Mesodermal cell (in vitro differentiated cells): ENCODE measurements at regions not wholly inside any gene's neighbourhood (a gene's known extent, or its start where the extent isn't known, plus 50 kb on each side); places are given as distances from the start of the nearest gene placed in this dataset.

Source experiments
- H3K27ac ChIP-seq: 2 replicates; pipeline ENCODE4 v1.7.0; 2013; ENCODE audit warnings: mild to moderate bottlenecking, low read depth, low read length, moderate library complexity; ENCODE audit not compliant: severe bottlenecking
- H3K36me3 ChIP-seq: 2 replicates; pipeline ENCODE4 v1.7.1; 2013; ENCODE audit warnings: mild to moderate bottlenecking, low read length, moderate library complexity; ENCODE audit not compliant: control insufficient read depth, insufficient read depth
- H3K4me1 ChIP-seq: one replicate; pipeline ENCODE4 v1.7.1; 2013; ENCODE audit warnings: mild to moderate bottlenecking, low read length; ENCODE audit not compliant: insufficient read depth, control insufficient read depth, poor library complexity, severe bottlenecking
- H3K4me3 ChIP-seq: 2 replicates; pipeline ENCODE4 v1.7.0; 2013; ENCODE audit warnings: low read length, control low read depth, mild to moderate bottlenecking; ENCODE audit not compliant: insufficient read depth, poor library complexity, severe bottlenecking; ENCODE audit errors: extremely low read depth
- H3K9me3 ChIP-seq: 2 replicates; pipeline ENCODE4 v1.7.1; 2013; ENCODE audit warnings: mild to moderate bottlenecking, low read length, moderate library complexity; ENCODE audit not compliant: control insufficient read depth
- WGBS, 2 experiments: methylation state at CpG; one replicate each; pipeline ENCODE4 v1.1.5; 2013; ENCODE audit warnings: missing lambda C conversion rate in 2 of 2; ENCODE audit not compliant: insufficient coverage in 2 of 2; 5-methylcytosine and 5-hydroxymethylcytosine counted together

DNA sequence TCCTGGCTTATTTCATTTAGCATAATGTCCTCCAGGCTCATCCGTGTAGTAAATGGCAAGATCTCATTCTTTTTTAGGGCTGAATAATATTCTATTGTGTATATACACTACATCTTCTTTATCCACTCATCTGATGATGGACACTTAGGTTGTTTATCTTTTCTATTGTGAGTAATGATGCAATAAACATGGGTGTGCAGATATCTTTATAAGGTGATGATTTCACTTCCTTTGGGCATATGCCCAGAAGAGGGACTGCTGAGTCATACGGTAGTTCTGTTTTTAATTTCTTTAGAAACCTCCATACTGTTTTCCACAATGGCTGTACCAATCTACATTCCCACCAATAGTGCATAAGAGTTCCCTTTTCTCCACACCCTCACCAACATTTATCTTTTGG is 317.6 kb upstream of the CNKSR2 start:
- no peaks in the 10 kb centered on the region for H3K9me3 ChIP-seq
- H3K36me3 ChIP-seq: no peaks in the 10 kb centered on the region
- no peak overlapping the region for H3K27ac ChIP-seq
- H3K4me3 ChIP-seq: no peak overlapping the region
- H3K4me1 ChIP-seq: no peaks in the 10 kb centered on the region
- WGBS, 2 experiments: no CpG with 5 or more reads among the region's 2 CpGs

DNA sequence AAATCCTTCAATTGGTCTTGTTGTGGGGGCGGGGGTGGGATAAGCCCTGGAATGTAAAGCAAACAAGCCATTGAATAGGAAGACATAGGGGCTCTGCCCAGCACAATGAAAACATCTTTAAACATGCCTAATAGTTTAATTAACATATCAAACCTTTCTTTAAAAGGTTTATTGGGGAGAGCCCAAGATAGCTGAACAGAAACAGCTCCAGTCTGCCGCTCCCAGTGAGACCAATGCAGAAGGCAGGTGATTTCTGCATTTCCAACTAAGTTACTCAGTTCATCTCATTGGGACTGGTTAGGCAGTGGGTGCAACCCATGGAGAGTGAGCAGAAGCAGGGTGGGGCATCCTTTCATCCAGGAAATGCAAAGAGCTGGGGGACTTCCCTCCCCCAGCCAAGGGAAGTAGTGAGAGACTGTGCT is 327.2 kb upstream of the CNKSR2 start:
- Histone ChIP-seq H3K27ac (no peak overlapping the region), H3K9me3 (no peaks in the 10 kb centered on the region), H3K4me3 (no peak overlapping the region), H3K36me3 (no peaks in the 10 kb centered on the region), H3K4me1 (no peaks in the 10 kb centered on the region)
- WGBS, 2 experiments: no CpG with 5 or more reads among the region's 2 CpGs

GRCh38 chrX:21014326-21014725 is 359.9 kb upstream of the CNKSR2 start:
- Histone ChIP-seq H3K36me3 (no peaks in the 10 kb centered on the region), H3K4me3 (no peak overlapping the region), H3K4me1 (no peaks in the 10 kb centered on the region), H3K9me3 (no peaks in the 10 kb centered on the region), H3K27ac (no peak overlapping the region)
- WGBS, 2 experiments: no CpG with 5 or more reads among the region's 2 CpGs

- no peak overlapping the region for H3K27ac ChIP-seq
- H3K9me3 ChIP-seq: no peaks in the 10 kb centered on the region
- no peaks in the 10 kb centered on the region for H3K36me3 ChIP-seq
- H3K4me1 ChIP-seq: no peaks in the 10 kb centered on the region
- no peak overlapping the region for H3K4me3 ChIP-seq
- no CpG with 5 or more reads among the region's 2 CpGs for WGBS, 2 experiments
These were observed 369.4 kb upstream of the CNKSR2 start for GRCh38 chrX:21004835-21005234.

DNA sequence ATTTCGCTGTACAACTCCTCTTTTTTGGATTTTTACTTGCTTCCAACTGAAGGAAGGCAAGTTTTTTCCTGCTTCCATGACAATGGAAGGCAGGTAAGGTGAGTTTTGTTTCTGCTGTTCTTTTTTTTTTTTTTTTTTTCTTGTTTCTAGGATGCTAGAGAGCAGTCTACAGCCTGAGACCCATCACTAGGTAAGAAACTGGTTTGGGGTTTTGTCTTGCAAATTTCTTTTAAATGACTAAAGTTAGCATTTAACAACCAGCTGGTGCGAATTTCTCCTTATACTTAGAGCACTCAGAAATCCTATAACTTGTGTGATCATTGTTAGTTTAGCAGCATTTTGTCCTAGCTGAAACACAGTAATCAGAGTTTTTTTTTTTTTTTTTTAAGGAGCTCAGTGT is 378.4 kb upstream of the CNKSR2 start:
- no peak overlapping the region for H3K4me3 ChIP-seq
- H3K9me3 ChIP-seq: no peaks in the 10 kb centered on the region

DNA sequence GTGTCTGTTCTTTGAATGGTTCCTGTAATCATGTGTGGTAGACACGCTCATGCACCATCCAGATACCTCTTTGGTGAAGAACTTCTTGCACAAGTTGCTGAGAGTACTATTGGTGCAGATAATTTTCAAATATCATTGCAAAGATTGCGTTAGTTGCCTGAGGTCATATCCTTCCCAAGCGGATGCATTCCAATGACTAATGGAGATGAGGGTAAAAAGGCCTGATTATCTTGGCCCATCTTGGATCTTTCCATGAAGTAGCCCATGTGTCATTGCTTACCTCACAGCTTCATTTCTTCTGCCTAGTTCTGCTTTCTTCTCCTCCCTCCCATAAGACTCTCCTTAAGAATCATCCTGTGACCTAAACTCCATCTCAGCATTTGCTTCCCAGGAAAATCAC is 384.9 kb upstream of the CNKSR2 start:
- Histone ChIP-seq H3K9me3 (no peaks in the 10 kb centered on the region), H3K4me1 (no peaks in the 10 kb centered on the region), H3K4me3 (no peak overlapping the region), H3K36me3 (no peaks in the 10 kb centered on the region), H3K27ac (no peak overlapping the region)
- 93% methylated on average over 2 of the region's 3 CpGs; no CpG with 5 or more reads in 1 of the 2 experiments for WGBS, 2 experiments

More for the DNA sequence above, 378.4 kb upstream of the CNKSR2 start:
- Histone ChIP-seq H3K27ac (no peak overlapping the region), H3K36me3 (no peaks in the 10 kb centered on the region), H3K4me1 (no peaks in the 10 kb centered on the region)
- no CpG with 5 or more reads among the region's 2 CpGs for WGBS, 2 experiments

DNA sequence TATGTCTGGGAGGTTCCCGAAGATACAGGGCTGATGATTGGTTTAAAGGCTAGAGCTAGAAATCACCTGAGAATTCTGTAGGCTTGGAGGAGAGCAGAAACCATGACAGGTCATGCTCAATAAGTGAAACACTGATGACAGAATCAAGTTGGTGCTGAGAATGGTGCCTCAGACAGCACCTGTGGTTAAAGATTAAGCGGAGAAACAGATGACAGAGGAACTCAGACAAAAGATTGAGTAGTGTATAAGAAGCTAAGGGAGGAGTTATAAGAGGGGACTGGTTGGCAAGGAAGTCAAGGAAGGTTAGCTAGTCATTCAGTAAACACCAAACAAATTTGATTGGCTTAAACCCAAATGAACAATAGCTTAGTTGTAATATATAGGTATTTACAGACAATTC is 385.4 kb upstream of the CNKSR2 start:
- no peaks in the 10 kb centered on the region for H3K4me1 ChIP-seq
- no peaks in the 10 kb centered on the region for H3K9me3 ChIP-seq
- no peak overlapping the region for H3K27ac ChIP-seq
- H3K36me3 ChIP-seq: no peaks in the 10 kb centered on the region
- 86% methylated on average over 1 of the region's 2 CpGs; no CpG with 5 or more reads in 1 of the 2 experiments for WGBS, 2 experiments
- no peak overlapping the region for H3K4me3 ChIP-seq

DNA sequence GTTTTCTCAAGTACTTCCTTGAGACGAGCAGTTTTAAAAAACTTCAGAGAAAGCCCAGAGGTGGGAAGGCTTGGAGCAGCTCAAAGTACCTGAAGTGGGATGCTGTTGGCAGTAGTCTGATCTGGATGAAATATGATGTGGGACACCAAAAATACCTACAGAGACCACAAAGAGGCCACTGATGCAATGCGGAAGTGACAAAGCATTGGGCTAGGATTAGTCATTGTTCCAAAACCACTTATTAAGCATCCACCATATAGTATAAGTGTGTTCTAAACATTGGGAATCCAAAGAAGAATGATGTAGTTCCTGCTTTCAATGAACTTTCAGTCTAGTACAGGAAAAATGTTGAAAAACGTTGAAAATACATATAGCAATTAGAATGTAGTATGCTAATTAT is 386.1 kb upstream of the CNKSR2 start:
- no CpG with 5 or more reads among the region's 3 CpGs for WGBS, 2 experiments
- Histone ChIP-seq H3K4me3 (no peak overlapping the region), H3K27ac (no peak overlapping the region), H3K9me3 (no peaks in the 10 kb centered on the region), H3K36me3 (no peaks in the 10 kb centered on the region), H3K4me1 (no peaks in the 10 kb centered on the region)

DNA sequence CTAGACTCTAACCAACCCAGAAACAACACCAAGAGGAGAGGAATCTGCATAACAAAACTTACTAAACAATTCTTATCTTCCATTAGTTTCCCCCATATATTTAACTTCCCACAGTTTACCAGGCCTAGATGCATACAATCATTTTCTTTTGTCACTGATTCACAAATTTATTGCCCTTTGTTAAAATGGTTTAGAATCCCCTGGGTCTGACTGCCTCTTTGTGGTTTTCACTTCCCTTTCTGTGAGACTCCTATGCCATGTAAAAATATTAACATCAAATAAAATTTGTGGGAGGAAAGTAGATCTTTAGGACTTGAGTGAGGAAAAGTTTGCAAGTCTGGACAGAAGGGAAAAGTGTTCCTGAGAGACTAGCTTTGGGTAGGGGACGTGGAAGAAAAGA is 393.8 kb upstream of the CNKSR2 start:
- Histone ChIP-seq H3K4me3 (no peak overlapping the region), H3K9me3 (no peaks in the 10 kb centered on the region), H3K4me1 (no peaks in the 10 kb centered on the region), H3K27ac (no peak overlapping the region), H3K36me3 (no peaks in the 10 kb centered on the region)
- WGBS, 2 experiments: no CpG with 5 or more reads among the region's 1 CpG

DNA sequence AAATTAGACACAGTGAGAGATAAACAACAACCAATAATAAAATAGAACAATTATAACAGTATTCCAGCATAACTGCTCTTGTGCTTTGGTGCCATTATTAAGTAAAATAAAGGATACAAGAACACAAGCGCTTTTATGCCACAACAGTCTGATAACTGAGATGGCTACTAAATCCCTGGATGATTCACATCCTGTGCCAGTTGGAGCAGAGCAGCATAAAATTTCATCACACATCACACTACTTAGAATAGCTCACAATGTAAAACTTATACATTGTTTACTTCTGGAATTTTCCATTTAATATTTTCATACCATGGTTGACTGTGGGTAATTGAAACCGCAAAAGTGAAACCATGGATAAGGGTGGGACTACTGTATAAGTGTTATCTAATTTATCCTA is 399.9 kb upstream of the CNKSR2 start:
- Histone ChIP-seq H3K4me1 (peaks cover under 1% of the 10 kb centered on the region), H3K36me3 (no peaks in the 10 kb centered on the region), H3K9me3 (no peaks in the 10 kb centered on the region), H3K4me3 (no peak overlapping the region), H3K27ac (no peak overlapping the region)
- no CpG with 5 or more reads among the region's 2 CpGs for WGBS, 2 experiments

GRCh38 chrX:20973038-20973437 is 401.2 kb upstream of the CNKSR2 start:
- no peak overlapping the region for H3K27ac ChIP-seq
- 44 to 59% methylated on average over 2 to 3 of the region's 4 CpGs for WGBS, 2 experiments
- no peak overlapping the region for H3K4me3 ChIP-seq
- peaks cover 10% of the 10 kb centered on the region for H3K4me1 ChIP-seq
- no peaks in the 10 kb centered on the region for H3K9me3 ChIP-seq
- no peaks in the 10 kb centered on the region for H3K36me3 ChIP-seq
